Right lobe of liver (tissue), 4 donors: ENCODE measurements at regions not wholly inside any gene's neighbourhood (a gene's known extent, or its start where the extent isn't known, plus 50 kb on each side); places are given as distances from the start of the nearest gene placed in this dataset.

ENCODE experiments used
- CTCF ChIP-seq, 4 donors: fragments of 200-600 bp in 3 of 4; fragments of 450-650 bp in 1 of 4; IDR thresholded peaks; one replicate each; pipeline versions ENCODE4 v1.5.1 to v1.8.0; 2016 to 2022; ENCODE audit warnings: antibody characterized with exemption in 4 of 4, mild to moderate bottlenecking in 2 of 4
- POLR2A ChIP-seq: fragments of 450-650 bp; IDR thresholded peaks from one replicate; pipeline ENCODE4 v1.6.1; 2017; ENCODE audit warnings: antibody characterized with exemption, mild to moderate bottlenecking
- donor health status: DM: no; HTN: no; CAD: no.
- donor health status: DM: no; HTN: no; CAD: no.
- donor health status: DM: no; HTN: yes; CAD: no.

GRCh38 chr6:113004470-113005270 lies 657.5 kb downstream of the RFPL4B start:
- TF ChIP-seq POLR2A, result no peak
- TF ChIP-seq CTCF (IDR thresholded peaks at IDR 0.05), result no peak
